Trophoblast cell (in vitro differentiated cells and primary cell): ENCODE measurements at regions not wholly inside any gene's neighbourhood (a gene's known extent, or its start where the extent isn't known, plus 50 kb on each side); places are given as distances from the start of the nearest gene placed in this dataset.

ENCODE experiments used
- DNase-seq, 2 donors: peaks; one replicate each; pipeline ENCODE4 v3.0.0-alpha.2; 2016
- H2AFZ ChIP-seq: 2 replicates; pipeline ENCODE4 v1.6.1; 2013; ENCODE audit warnings: low read length, moderate library complexity, mild to moderate bottlenecking; ENCODE audit not compliant: insufficient read depth, poor library complexity
- H2AK5ac ChIP-seq: 2 replicates; pipeline ENCODE4 v1.6.1; 2013; ENCODE audit warnings: mild to moderate bottlenecking, low read length
- H2BK120ac ChIP-seq: 2 replicates; pipeline ENCODE4 v1.6.1; 2013; ENCODE audit warnings: low read length, mild to moderate bottlenecking, moderate library complexity; ENCODE audit not compliant: insufficient read depth, poor library complexity
- H2BK12ac ChIP-seq: 2 replicates; pipeline ENCODE4 v1.6.1; 2013; ENCODE audit warnings: mild to moderate bottlenecking, low read length, moderate library complexity
- H2BK5ac ChIP-seq: 2 replicates; pipeline ENCODE4 v1.6.1; 2013; ENCODE audit warnings: low read length, low read depth, moderate library complexity, mild to moderate bottlenecking; ENCODE audit not compliant: poor library complexity
- H3K14ac ChIP-seq: 2 replicates; pipeline ENCODE4 v1.6.1; 2013; ENCODE audit warnings: mild to moderate bottlenecking, low read length
- H3K18ac ChIP-seq: 2 replicates; pipeline ENCODE4 v1.6.1; 2013; ENCODE audit warnings: mild to moderate bottlenecking, low read length
- H3K23ac ChIP-seq: 2 replicates; pipeline ENCODE4 v1.6.1; 2013; ENCODE audit warnings: low read length
- H3K27ac ChIP-seq: 2 replicates; pipeline ENCODE4 v1.5.1; 2013; ENCODE audit warnings: low read depth, mild to moderate bottlenecking, inconsistent platforms, low read length, moderate library complexity
- H3K27me3 ChIP-seq: 2 replicates; pipeline ENCODE4 v1.6.1; 2013; ENCODE audit warnings: inconsistent platforms, mild to moderate bottlenecking, low read length, moderate library complexity; ENCODE audit not compliant: insufficient read depth
- H3K36me3 ChIP-seq, 2 experiments: 1 replicate in 1 of 2; 2 replicates in 1 of 2; pipeline ENCODE4 v1.6.1; 2013; ENCODE audit warnings: low read length in 2 of 2, mild to moderate bottlenecking in 2 of 2, moderate library complexity in 1 of 2; ENCODE audit not compliant: insufficient read depth in 2 of 2, control insufficient read depth in 1 of 2
- H3K4ac ChIP-seq: 2 replicates; pipeline ENCODE4 v1.6.1; 2013; ENCODE audit warnings: low read depth, mild to moderate bottlenecking, low read length, moderate library complexity
- H3K4me1 ChIP-seq, 2 experiments: 1 replicate in 1 of 2; 2 replicates in 1 of 2; pipeline ENCODE4 v1.6.1; 2013; ENCODE audit warnings: low read length in 2 of 2, mild to moderate bottlenecking in 2 of 2, moderate library complexity in 1 of 2; ENCODE audit not compliant: insufficient read depth in 2 of 2, control insufficient read depth in 1 of 2
- H3K4me2 ChIP-seq: 2 replicates; pipeline ENCODE4 v1.6.1; 2013; ENCODE audit warnings: inconsistent platforms, mild to moderate bottlenecking, low read length, moderate library complexity
- H3K4me3 ChIP-seq: 2 replicates; pipeline ENCODE4 v1.5.1; 2013; ENCODE audit warnings: mild to moderate bottlenecking, low read depth, low read length, inconsistent platforms
- H3K79me1 ChIP-seq: one replicate; pipeline ENCODE4 v1.6.1; 2013; ENCODE audit warnings: low read length
- H3K79me2 ChIP-seq: 2 replicates; pipeline ENCODE4 v1.6.1; 2013; ENCODE audit warnings: low read length, mild to moderate bottlenecking; ENCODE audit not compliant: control insufficient read depth, insufficient read depth, poor library complexity
- H3K9ac ChIP-seq: 2 replicates; pipeline ENCODE4 v1.6.1; 2013; ENCODE audit warnings: mild to moderate bottlenecking, low read length
- H3K9me3 ChIP-seq: 2 replicates; pipeline ENCODE4 v1.6.1; 2013; ENCODE audit warnings: low read depth, mild to moderate bottlenecking, control low read depth, inconsistent platforms, low read length; ENCODE audit not compliant: insufficient read depth
- H4K12ac ChIP-seq: 2 replicates; pipeline ENCODE4 v1.6.1; 2013; ENCODE audit warnings: low read depth, mild to moderate bottlenecking, low read length, moderate library complexity
- H4K8ac ChIP-seq: 2 replicates; pipeline ENCODE4 v1.6.1; 2013; ENCODE audit warnings: low read depth, mild to moderate bottlenecking, low read length, moderate library complexity
- H4K91ac ChIP-seq: one replicate; pipeline ENCODE4 v1.6.1; 2013; ENCODE audit warnings: low read depth, mild to moderate bottlenecking, low read length, moderate library complexity
- WGBS: extraction: QIAGEN DNeasy Blood & Tissue Kit; methylation state at CpG from one replicate; pipeline ENCODE4 v1.1.7; 2013; ENCODE audit warnings: missing lambda C conversion rate; ENCODE audit not compliant: insufficient read length, insufficient coverage; ENCODE audit errors: extremely low coverage; 5-methylcytosine and 5-hydroxymethylcytosine counted together

GRCh38 chrX:39149761-39150160 is 348.5 kb downstream of the MID1IP1 start:
- WGBS, result no CpG with 5 or more reads among the region's 8 CpGs
- no peaks in the 10 kb centered on the region for H3K9me3 ChIP-seq
- no peak overlapping the region for H3K4me2 ChIP-seq
- H2AFZ ChIP-seq, result no peak overlapping the region
- peak; percentile 33 to 65 for DNase-seq
- no peaks in the 10 kb centered on the region for H3K79me1 ChIP-seq
- H4K8ac ChIP-seq, result no peak overlapping the region
- H4K12ac ChIP-seq, result no peak overlapping the region
- no peak overlapping the region for H3K27ac ChIP-seq
- no peak overlapping the region for H3K14ac ChIP-seq
- H2BK120ac ChIP-seq, result no peak overlapping the region
- no peaks in the 10 kb centered on the region for H3K4me1 ChIP-seq
- no peak overlapping the region for H3K4me3 ChIP-seq
- no peak overlapping the region for H2AK5ac ChIP-seq
- no peak overlapping the region for H3K23ac ChIP-seq
- no peak overlapping the region for H2BK12ac ChIP-seq
- no peak overlapping the region for H4K91ac ChIP-seq
- H3K4ac ChIP-seq, result no peak overlapping the region
- H2BK5ac ChIP-seq, result no peak overlapping the region
- no peaks in the 10 kb centered on the region for H3K27me3 ChIP-seq
- H3K9ac ChIP-seq, result no peak overlapping the region
- no peaks in the 10 kb centered on the region for H3K36me3 ChIP-seq
- H3K18ac ChIP-seq, result no peak overlapping the region
- H3K79me2 ChIP-seq, result no peaks in the 10 kb centered on the region

DNA sequence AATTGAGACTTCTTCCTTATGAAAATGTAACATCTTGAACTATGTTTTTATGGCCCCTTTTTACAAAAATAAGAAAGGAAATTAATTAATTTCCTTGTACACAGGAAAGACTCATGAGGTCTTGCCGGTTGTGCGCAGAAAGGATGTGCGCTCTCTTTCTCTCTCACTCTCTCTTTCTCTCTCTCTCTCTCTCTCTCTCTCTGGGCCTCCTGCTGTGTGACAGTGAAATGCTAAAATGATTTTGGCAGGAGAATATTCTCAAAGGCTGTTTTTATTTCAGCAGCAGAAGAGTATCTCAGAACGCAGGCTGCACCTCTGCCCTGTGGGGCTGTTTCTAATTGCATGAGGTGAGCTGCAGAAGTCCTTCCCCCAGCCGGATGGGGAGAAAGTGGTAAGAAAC is 349.0 kb downstream of the MID1IP1 start:
- H3K9ac ChIP-seq, result no peak overlapping the region
- H3K4me2 ChIP-seq, result no peak overlapping the region
- H2AK5ac ChIP-seq, result no peak overlapping the region
- no peak overlapping the region for H4K8ac ChIP-seq
- no peak overlapping the region for H3K27ac ChIP-seq
- no peak for DNase-seq
- no peak overlapping the region for H2BK5ac ChIP-seq
- H3K79me2 ChIP-seq, result no peaks in the 10 kb centered on the region
- no peaks in the 10 kb centered on the region for H3K27me3 ChIP-seq
- no CpG with 5 or more reads among the region's 5 CpGs for WGBS
- no peaks in the 10 kb centered on the region for H3K9me3 ChIP-seq
- H4K91ac ChIP-seq, result no peak overlapping the region
- no peak overlapping the region for H4K12ac ChIP-seq
- no peaks in the 10 kb centered on the region for H3K36me3 ChIP-seq
- no peak overlapping the region for H3K23ac ChIP-seq
- H3K4me3 ChIP-seq, result no peak overlapping the region
- no peak overlapping the region for H2BK12ac ChIP-seq
- H3K18ac ChIP-seq, result no peak overlapping the region
- no peaks in the 10 kb centered on the region for H3K4me1 ChIP-seq
- H3K14ac ChIP-seq, result no peak overlapping the region
- H3K4ac ChIP-seq, result no peak overlapping the region
- H2BK120ac ChIP-seq, result no peak overlapping the region
- H3K79me1 ChIP-seq, result no peaks in the 10 kb centered on the region
- H2AFZ ChIP-seq, result no peak overlapping the region

GRCh38 chrX:39150621-39151020 is 349.4 kb downstream of the MID1IP1 start:
- DNase-seq, result no peak
- Histone ChIP-seq H3K27ac (no peak overlapping the region), H3K4me1 (no peaks in the 10 kb centered on the region), H3K18ac (no peak overlapping the region), H2AK5ac (no peak overlapping the region), H3K14ac (no peak overlapping the region), H3K9me3 (no peaks in the 10 kb centered on the region), H3K23ac (no peak overlapping the region), H3K79me1 (no peaks in the 10 kb centered on the region), H2AFZ (no peak overlapping the region), H3K79me2 (no peaks in the 10 kb centered on the region), H3K4me2 (no peak overlapping the region), H2BK120ac (no peak overlapping the region), H3K36me3 (no peaks in the 10 kb centered on the region), H4K12ac (no peak overlapping the region), H2BK12ac (no peak overlapping the region), H4K8ac (no peak overlapping the region), H3K27me3 (no peaks in the 10 kb centered on the region), H3K9ac (no peak overlapping the region), H3K4me3 (no peak overlapping the region), H4K91ac (no peak overlapping the region), H2BK5ac (no peak overlapping the region), H3K4ac (no peak overlapping the region)
- no CpG with 5 or more reads among the region's 5 CpGs for WGBS

DNA sequence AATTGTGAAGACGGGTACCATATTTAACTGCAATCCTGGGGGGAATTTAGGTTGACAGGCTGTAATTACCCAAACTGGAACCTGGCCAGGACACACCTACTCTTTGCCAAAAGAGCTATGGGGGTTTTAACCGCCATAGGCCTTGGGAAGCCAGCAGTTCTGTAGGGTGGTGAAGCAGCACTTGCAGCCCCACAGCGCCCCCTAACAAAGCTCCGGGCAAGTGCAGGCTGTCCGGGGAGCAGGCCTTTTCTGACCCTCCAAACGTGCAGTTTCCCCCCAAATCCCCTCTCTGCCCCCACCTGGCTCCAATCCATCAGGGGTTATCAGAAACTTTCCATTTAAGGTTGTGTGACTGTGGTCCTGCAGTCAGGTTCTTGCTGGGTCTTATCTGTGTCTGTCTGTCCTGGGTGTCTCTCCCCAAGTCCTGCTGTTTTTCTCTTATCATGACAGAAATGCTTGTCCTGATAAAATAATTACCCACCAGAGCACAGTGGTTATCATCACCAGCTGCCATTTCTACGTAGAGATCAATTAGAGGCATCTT is 350.9 kb downstream of the MID1IP1 start:
- Histone ChIP-seq H3K27me3 (no peaks in the 10 kb centered on the region), H3K23ac (no peak overlapping the region), H2AK5ac (no peak overlapping the region), H4K8ac (no peak overlapping the region), H3K36me3 (no peaks in the 10 kb centered on the region), H3K4ac (no peak overlapping the region), H3K79me1 (no peaks in the 10 kb centered on the region), H2BK120ac (no peak overlapping the region), H2BK12ac (no peak overlapping the region), H4K91ac (no peak overlapping the region), H3K9ac (no peak overlapping the region), H4K12ac (no peak overlapping the region), H3K4me3 (no peak overlapping the region), H2BK5ac (no peak overlapping the region), H3K4me2 (no peak overlapping the region), H2AFZ (no peak overlapping the region), H3K27ac (no peak overlapping the region), H3K9me3 (no peaks in the 10 kb centered on the region), H3K4me1 (peaks cover 0 to 2% of the 10 kb centered on the region in 2 experiments), H3K79me2 (no peaks in the 10 kb centered on the region), H3K14ac (no peak overlapping the region), H3K18ac (no peak overlapping the region)
- no CpG with 5 or more reads among the region's 7 CpGs for WGBS
- DNase-seq, result peak in 1 of 2 donors; percentile 24
